HG02678 (cell line): ENCODE measurements at regions not wholly inside any gene's neighbourhood (a gene's known extent, or its start where the extent isn't known, plus 50 kb on each side); places are given as distances from the start of the nearest gene placed in this dataset.
"Not testable (repeated sequence)": the region's sequence is repeated elsewhere in the genome, so short reads cannot be mapped to it uniquely, and the experiment has no call there.

Experiments
- ATAC-seq: cut with Tn5 transposase; IDR thresholded peaks from one replicate; pipeline ENCODE4 v1.9.1; 2021; ENCODE audit warnings: mild to moderate bottlenecking, moderate library complexity; ENCODE audit not compliant: unreplicated experiment

GRCh38 chr20:11689262-11689661 lies 228.4 kb upstream of the BTBD3 start:
- no peak for ATAC-seq

GRCh38 chr20:11691766-11692165 lies 225.9 kb upstream of the BTBD3 start:
- no peak for ATAC-seq

GRCh38 chr20:11692567-11692966 lies 225.1 kb upstream of the BTBD3 start:
- no peak for ATAC-seq

GRCh38 chr20:11694467-11694866 lies 223.2 kb upstream of the BTBD3 start:
- ATAC-seq: no peak

GRCh38 chr20:11697055-11697454 lies 220.6 kb upstream of the BTBD3 start:
- ATAC-seq: no peak

- ATAC-seq: no peak
Observed at GRCh38 chr20:11697646-11698045, 220.0 kb upstream of the BTBD3 start.

GRCh38 chr20:11698124-11698523 lies 219.6 kb upstream of the BTBD3 start:
- no peak for ATAC-seq

- no peak for ATAC-seq
Observed at GRCh38 chr20:11700831-11701230, 216.9 kb upstream of the BTBD3 start.

- ATAC-seq: no peak
Observed at GRCh38 chr20:11702721-11703518, 214.8 kb upstream of the BTBD3 start.

GRCh38 chr20:11705512-11705911 lies 212.2 kb upstream of the BTBD3 start:
- no peak for ATAC-seq

- not testable (repeated sequence) for ATAC-seq
Observed at GRCh38 chr20:11708223-11708622, 209.5 kb upstream of the BTBD3 start.

- ATAC-seq: no peak
Observed at GRCh38 chr20:11711214-11711613, 206.5 kb upstream of the BTBD3 start.

GRCh38 chr20:11712639-11713160 lies 205.0 kb upstream of the BTBD3 start:
- no peak for ATAC-seq

- no peak for ATAC-seq
Observed at GRCh38 chr20:11714886-11715285, 202.8 kb upstream of the BTBD3 start.

- ATAC-seq: no peak
Observed at GRCh38 chr20:11716239-11716944, 201.3 kb upstream of the BTBD3 start.

- no peak for ATAC-seq
Observed at GRCh38 chr20:11716945-11717248, 200.8 kb upstream of the BTBD3 start.

- ATAC-seq: no peak
Observed at GRCh38 chr20:11717562-11717961, 200.1 kb upstream of the BTBD3 start.

- no peak for ATAC-seq
Observed at GRCh38 chr20:11718474-11719094, 199.1 kb upstream of the BTBD3 start.

- no peak for ATAC-seq
Observed at GRCh38 chr20:11719153-11719552, 198.5 kb upstream of the BTBD3 start.

GRCh38 chr20:11721411-11721810 lies 196.3 kb upstream of the BTBD3 start:
- ATAC-seq: no peak

- no peak for ATAC-seq
Observed at GRCh38 chr20:11724097-11724496, 193.6 kb upstream of the BTBD3 start.

GRCh38 chr20:11726026-11726425 lies 191.7 kb upstream of the BTBD3 start:
- ATAC-seq: no peak
